SK-MEL-5 (cell line): ENCODE measurements at regions not wholly inside any gene's neighbourhood (a gene's known extent, or its start where the extent isn't known, plus 50 kb on each side); places are given as distances from the start of the nearest gene placed in this dataset.

Source experiments
- DNase-seq: peaks from one replicate; pipeline ENCODE4 v3.0.0-alpha.2; 2016; ENCODE audit warnings: low read depth, low spot score
- in situ Hi-C: cut with HindIII; loops from 2 replicates; pipeline ENCODE4 v1.10.0; 2016; ENCODE audit warnings: low sequenced_read_pairs, high pct_unique_total_duplicates, low pct_unique_long_range_greater_than_20kb

GRCh38 chr11:92533657-92534335 lies 309.2 kb downstream of the FAT3 start:
- no peak for DNase-seq
- in situ Hi-C loops: no loop called here

GRCh38 chr11:92536883-92537282 lies 312.3 kb downstream of the FAT3 start:
- no peak for DNase-seq
- in situ Hi-C loops: no loop called here

GRCh38 chr11:92540096-92540495 lies 315.5 kb downstream of the FAT3 start:
- in situ Hi-C loops: no loop called here
- DNase-seq: no peak

GRCh38 chr11:92545906-92546471 lies 321.4 kb downstream of the FAT3 start:
- in situ Hi-C loops: no loop called here
- no peak for DNase-seq

GRCh38 chr11:92546603-92547002 lies 322.0 kb downstream of the FAT3 start:
- in situ Hi-C loops: no loop called here
- DNase-seq: no peak

- in situ Hi-C loops: no loop called here
- no peak for DNase-seq
Observed at GRCh38 chr11:92550411-92550810, 325.8 kb downstream of the FAT3 start.

- in situ Hi-C loops: no loop called here
- no peak for DNase-seq
Observed at GRCh38 chr11:92550871-92551270, 326.3 kb downstream of the FAT3 start.

- DNase-seq: no peak
- in situ Hi-C loops: no loop called here
Observed at GRCh38 chr11:92552942-92553341, 328.3 kb downstream of the FAT3 start.

- DNase-seq: no peak
- in situ Hi-C loops: no loop called here
Observed at GRCh38 chr11:92554688-92555087, 330.1 kb downstream of the FAT3 start.

GRCh38 chr11:92556431-92556830 lies 331.8 kb downstream of the FAT3 start:
- in situ Hi-C loops: no loop called here
- DNase-seq: peak; percentile 11

- in situ Hi-C loops: no loop called here
- no peak for DNase-seq
Observed at GRCh38 chr11:92557879-92558278, 333.3 kb downstream of the FAT3 start.

GRCh38 chr11:92558323-92558722 lies 333.7 kb downstream of the FAT3 start:
- in situ Hi-C loops: no loop called here
- no peak for DNase-seq

- in situ Hi-C loops: no loop called here
- no peak for DNase-seq
Observed at GRCh38 chr11:92569726-92570125, 345.1 kb downstream of the FAT3 start.

GRCh38 chr11:92572559-92572958 lies 347.9 kb downstream of the FAT3 start:
- in situ Hi-C loops: no loop called here
- no peak for DNase-seq

- in situ Hi-C loops: no loop called here
- no peak for DNase-seq
Observed at GRCh38 chr11:92576315-92576714, 351.7 kb downstream of the FAT3 start.

GRCh38 chr11:92580908-92581307 lies 356.3 kb downstream of the FAT3 start:
- in situ Hi-C loops: no loop called here
- no peak for DNase-seq

- DNase-seq: no peak
- in situ Hi-C loops: no loop called here
Observed at GRCh38 chr11:92588393-92588792, 363.8 kb downstream of the FAT3 start.

GRCh38 chr11:92589512-92589911 lies 364.9 kb downstream of the FAT3 start:
- in situ Hi-C loops: no loop called here
- DNase-seq: no peak

GRCh38 chr11:92591521-92591920 lies 366.9 kb downstream of the FAT3 start:
- DNase-seq: no peak
- in situ Hi-C loops: no loop called here

- in situ Hi-C loops: no loop called here
- no peak for DNase-seq
Observed at GRCh38 chr11:92594251-92594650, 369.6 kb downstream of the FAT3 start.
